NCI-H2196 (cell line): ENCODE measurements at regions not wholly inside any gene's neighbourhood (a gene's known extent, or its start where the extent isn't known, plus 50 kb on each side); places are given as distances from the start of the nearest gene placed in this dataset.
"Not testable (repeated sequence)": the region's sequence is repeated elsewhere in the genome, so short reads cannot be mapped to it uniquely, and the experiment has no call there.

Experiments
- DNase-seq: peaks from one replicate; lab custom pipeline; 2025; ENCODE audit not compliant: unreplicated experiment; lab: John Stamatoyannopoulos, UW

DNA sequence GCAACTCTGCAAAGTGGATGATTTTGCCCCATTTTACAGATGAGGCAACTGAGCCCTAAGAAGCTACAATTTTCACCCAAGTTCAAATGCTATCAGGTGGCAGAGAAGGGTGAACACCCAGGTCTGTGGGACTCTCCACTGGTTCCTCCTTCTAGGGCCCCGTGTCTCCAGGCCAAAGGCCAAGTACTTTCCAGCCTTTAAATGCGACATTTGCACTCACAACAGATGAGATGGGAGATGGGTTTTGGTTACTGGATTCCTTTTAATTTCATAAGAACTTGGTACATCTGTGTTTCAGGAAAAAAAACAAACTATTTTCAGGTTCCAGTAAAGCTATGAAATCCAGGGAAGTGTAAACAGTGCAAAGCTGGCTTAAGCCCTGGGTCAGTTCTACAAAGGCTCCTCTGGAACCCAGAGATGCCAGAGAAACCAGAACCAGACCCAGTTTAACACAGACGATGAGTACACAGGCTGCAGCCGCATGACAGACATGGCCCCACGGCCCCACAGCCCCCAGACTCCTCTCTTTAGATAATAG, 361.7 kb downstream of the ANAPC1 start:
- DNase-seq, result no peak

DNA sequence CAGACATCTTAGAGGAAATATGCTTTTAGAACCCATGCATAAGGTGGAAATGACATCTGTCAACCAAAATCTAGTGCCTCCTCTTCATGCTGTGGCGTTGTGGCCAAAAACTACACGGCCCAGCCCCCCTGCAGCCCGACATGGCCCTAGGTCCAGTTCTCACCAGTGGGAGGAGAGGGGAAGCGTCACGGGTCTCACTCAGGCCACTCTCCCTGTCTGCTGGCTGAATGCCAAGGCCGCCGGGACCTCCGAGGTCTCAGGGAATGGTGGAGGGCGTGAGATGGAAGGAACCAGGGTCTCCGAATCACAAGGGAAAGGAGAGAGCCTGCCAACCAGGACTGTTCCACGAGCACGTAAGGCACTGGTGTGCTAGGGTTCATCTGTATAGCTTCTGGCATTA, 361.0 kb downstream of the ANAPC1 start:
- DNase-seq, result no peak

GRCh38 chr2:111525026-111525425, 359.0 kb downstream of the ANAPC1 start:
- not testable (repeated sequence) for DNase-seq

DNA sequence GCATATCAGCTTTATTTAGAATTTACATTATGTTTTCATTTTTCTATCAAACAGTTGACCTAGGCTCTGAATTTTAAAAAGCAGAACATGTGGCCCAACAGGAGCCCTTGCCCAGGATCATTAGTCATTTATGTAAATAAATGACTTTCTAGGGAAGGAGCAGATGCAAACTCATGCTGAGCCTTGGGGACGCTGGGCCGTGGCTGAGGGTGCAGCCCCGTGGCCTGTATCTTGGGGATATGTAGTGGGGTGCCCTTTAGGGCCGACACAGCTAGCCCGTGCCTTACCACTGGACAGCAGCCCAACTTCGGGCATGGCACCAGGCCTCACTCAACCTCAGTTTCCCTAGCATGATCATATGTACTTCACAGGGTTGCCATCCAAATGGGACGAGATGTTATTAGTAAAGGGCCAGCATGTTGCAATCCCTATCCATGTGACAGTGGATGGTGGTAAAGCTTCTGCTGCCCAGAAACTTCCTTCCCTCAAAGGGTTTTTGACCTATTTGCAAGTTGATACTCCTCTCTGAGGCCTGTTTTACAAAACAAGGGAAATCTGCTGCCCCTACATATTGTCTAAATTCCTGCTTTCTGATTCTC, 357.9 kb downstream of the ANAPC1 start:
- DNase-seq, result not testable (repeated sequence)

DNA sequence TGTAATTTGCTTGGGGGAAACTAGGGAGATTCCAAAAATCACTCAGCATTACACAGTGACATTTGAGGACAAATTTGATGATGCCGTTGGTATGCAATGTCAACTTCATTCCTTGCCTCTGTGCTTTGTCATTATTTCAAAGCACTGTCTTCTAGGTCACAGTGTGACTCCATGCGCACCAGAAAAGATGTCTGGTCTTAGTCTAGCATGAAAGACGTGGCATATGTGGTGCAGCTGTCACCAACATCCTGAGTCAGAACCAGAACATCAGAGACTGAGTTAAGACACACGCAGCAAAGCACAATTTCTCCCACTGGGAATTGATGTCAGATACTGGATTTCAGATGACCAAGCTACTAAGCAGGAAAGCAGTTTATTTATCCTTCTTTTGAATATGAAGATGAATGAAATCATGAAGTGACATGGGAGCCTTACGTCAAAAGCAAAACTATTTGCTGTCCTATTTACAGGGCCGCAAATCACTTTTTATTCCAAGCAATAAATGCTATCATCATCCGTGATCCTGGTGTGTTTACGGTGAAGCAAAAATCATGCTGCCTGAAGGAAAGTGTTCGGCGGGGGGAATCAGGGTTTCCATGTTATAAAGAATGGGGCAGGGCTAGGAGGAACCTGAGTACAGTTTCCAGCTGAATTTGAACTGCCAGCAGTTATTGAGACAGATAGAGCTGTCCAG, 356.1 kb downstream of the ANAPC1 start:
- DNase-seq, result not testable (repeated sequence)

DNA sequence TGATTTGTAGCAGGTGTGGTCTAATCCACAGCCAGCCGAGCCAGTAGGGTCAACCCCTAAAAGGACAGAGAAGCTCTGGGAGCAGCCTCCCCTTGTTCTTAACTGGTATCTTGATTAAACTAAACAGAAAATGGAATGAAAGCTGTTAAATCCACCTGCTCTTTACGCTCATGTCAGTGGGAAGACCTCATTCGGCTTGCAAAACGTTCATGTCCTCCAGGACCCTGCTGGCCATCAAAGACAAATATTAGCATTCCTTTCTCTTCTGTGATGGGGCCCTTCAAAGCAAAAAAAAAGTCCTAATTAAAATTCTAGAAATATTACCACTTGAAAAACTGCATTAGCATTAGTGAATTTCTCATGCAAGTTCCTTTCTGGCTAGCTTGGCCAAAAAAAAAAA, 355.0 kb downstream of the ANAPC1 start:
- not testable (repeated sequence) for DNase-seq

GRCh38 chr2:111530239-111530965, 353.6 kb downstream of the ANAPC1 start:
- DNase-seq, result not testable (repeated sequence)

DNA sequence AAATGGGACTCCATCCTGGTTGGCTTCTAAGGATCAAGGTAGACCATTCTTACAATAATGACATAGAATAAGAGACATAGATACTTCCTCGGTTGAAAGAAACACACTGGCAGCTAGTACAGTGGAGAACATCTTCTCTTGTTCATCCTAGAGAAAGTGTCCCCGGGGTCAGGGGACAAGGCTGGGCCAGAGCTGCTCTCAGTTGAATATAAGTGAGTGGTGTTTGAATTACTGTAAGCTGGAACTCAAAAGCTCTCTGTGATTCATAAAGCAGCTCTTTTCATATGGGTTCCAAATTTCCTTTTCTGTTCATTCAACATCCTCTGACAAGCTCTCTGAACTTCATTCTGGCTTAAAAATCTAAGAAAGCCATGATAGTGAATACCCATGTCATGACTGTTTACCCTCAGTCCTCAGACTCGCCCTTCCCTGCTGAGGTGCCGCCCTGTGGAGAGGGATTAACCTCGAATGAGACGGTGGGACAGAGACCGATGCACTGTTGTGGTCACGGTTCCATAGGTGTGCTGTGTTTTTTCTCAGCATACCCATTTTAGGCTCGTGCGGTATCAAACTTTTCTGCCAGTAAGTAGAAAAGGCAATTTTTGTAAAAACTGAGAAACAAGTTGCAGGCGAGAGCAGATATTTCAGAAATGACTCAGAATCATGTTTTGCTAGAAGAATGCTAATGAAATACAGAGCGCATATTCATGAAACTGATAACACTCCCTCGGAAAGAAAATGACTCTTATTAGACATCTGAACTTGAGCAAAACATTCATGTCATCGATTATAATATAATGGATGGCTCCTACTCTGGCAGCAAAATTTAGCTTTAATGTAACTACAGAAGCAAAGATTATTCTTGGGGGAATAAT, 351.1 kb downstream of the ANAPC1 start:
- DNase-seq, result not testable (repeated sequence)

GRCh38 chr2:111533557-111534247, 350.3 kb downstream of the ANAPC1 start:
- not testable (repeated sequence) for DNase-seq

DNA sequence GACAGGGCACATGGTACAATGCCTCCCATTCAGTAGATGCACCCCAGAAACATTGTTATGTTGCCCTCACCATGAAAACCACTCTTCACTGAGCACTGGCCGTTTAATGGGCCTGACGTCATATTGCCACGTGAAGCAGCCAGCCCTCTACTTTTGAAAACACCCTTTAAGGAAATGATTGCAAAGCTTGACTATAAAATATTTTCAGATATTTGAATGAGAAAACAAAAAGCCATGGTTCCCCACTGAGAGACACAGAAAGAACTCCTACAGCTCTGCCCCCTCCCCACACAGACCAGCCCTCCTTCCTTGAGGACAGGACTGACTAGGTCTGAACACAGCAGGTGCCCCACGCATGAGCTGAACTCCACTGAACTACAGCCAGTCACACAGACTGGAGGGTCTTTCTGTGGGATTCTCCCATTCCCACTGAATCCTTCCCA, 349.1 kb downstream of the ANAPC1 start:
- DNase-seq, result no peak

DNA sequence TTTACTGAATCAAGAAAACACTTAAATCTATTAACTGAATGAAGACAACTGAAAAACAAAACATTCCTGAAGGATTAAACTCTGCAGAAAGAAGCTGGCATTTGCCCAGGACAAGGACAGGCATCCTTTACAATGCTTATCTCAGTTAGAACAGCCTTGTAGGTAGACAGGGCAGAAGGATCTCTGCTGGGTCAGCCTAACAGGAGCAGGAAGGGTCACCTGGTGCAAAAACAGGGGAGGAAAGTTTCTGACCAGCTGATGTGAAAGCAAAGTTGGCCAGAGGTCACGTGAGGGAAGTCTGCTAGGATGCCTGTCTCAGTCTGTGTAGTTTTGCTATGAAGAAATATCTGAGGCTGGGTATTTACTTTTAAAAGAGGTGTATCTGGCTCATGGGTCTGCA, 348.6 kb downstream of the ANAPC1 start:
- DNase-seq, result no peak

DNA sequence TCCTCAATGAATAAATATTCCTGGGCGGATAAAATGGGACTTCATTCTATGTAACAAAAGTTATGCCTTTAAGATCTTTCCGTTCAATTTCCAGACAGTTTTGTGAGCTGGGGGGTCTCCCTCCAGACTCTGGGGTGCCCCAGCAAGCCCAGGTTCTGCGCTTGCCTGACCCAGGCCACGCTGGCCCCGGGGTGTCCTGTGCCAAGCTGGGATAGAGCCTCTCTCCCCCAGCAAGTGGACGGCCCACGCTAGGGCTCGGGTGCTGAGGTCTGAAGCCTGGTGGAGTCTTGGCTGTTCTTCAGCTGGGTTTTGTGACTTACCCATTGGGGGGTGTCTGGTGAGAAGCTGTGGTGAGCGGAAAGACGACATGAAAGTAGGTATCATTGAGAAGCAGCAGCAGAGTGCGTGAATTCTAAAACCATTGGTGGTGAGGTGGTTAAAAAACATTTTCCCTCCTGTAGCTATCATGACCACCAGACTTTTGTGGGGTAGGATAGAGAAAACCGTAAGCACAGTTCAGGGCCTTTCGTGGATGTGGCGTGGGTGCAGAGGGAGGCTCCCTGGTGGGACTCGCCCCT, 346.8 kb downstream of the ANAPC1 start:
- no peak for DNase-seq

GRCh38 chr2:111539991-111540390, 344.0 kb downstream of the ANAPC1 start:
- DNase-seq, result not testable (repeated sequence)

GRCh38 chr2:111542120-111542774, 341.7 kb downstream of the ANAPC1 start:
- not testable (repeated sequence) for DNase-seq

- not testable (repeated sequence) for DNase-seq
Measured at GRCh38 chr2:111544006-111544405, 340.0 kb downstream of the ANAPC1 start.

GRCh38 chr2:111545723-111546431, 338.1 kb downstream of the ANAPC1 start:
- DNase-seq, result not testable (repeated sequence)

DNA sequence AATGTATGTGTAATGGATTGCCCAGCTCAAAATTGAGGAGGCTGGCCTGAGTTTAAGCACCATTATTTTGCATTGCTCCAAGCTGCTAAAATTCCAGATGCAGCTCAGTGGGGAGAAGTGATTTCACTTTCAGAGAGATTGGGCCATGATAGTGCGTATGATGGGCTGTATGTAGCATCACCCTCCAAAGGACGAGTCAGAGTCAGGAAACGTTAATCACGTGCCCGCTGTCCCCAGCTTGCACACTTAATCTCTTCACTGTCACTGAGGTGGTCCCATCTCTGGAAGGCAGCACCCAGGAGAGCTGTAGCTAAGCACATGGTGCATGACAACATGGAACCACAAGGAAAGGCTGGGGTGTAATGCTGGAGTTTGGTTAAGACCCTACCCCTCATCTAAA, 337.4 kb downstream of the ANAPC1 start:
- DNase-seq, result not testable (repeated sequence)

DNA sequence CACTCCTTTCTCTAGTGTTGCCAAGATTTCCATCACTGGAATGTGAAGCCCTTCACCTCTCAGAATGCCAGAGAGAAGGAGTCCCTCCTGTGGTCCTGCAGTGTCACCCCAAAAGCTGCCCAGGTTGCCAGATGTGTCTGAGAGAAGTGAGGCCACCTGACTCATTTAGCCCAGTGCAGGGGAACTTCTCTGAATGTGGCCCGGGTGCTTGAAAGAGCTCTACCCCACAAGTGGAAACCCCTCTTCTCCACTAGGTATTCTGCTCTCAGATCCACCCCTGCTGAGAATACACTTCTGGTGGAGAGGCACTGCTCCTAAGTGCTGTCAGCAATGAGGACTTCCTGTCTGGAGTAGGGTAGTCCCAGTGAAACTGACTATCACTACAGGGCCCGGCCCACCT, 334.8 kb downstream of the ANAPC1 start:
- DNase-seq, result not testable (repeated sequence)

DNA sequence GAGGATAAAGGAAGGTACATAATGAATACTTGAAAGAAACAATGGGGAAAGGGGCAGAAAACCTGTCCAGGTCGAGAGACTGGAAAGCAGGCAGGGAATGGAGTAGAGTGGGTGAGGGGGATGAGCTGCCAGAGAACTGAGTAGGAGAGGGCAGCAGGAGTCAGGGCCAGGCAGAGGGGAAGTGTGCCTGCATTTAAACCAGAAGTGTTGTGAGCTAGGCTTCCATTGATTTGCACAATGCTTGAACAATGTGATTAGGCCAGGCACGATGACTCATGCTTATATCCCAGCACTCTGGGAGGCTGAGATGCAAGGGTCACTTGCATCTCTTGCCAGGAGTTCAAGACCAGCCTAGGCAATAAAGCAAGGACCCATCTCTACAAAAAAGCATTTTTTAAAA, 332.6 kb downstream of the ANAPC1 start:
- DNase-seq, result not testable (repeated sequence)
